GM12891 (cell line): ENCODE measurements at regions not wholly inside any gene's neighbourhood (a gene's known extent, or its start where the extent isn't known, plus 50 kb on each side); places are given as distances from the start of the nearest gene placed in this dataset.

Experiments used
- DNase-seq: peaks from one replicate; pipeline ENCODE4 v3.0.0; 2011; ENCODE audit warnings: low spot score; ENCODE audit not compliant: insufficient read length
- FAIRE-seq: peaks from 2 replicates; lab custom pipeline; 2011; peaks lifted over from hg19 to GRCh38; lab: Jason Lieb, UNC
- PAX5 ChIP-seq: IDR thresholded peaks from 2 replicates; pipeline ENCODE4 v1.6.1; 2011; ENCODE audit warnings: low read length, moderate library complexity, mild to moderate bottlenecking; ENCODE audit not compliant: insufficient read depth, severe bottlenecking
- POLR2A ChIP-seq: IDR thresholded peaks from 2 replicates; pipeline ENCODE4 v1.6.1; 2011; ENCODE audit warnings: low read depth, low read length, control low read depth
- POLR2AphosphoS5 ChIP-seq: IDR thresholded peaks from 2 replicates; pipeline ENCODE4 v1.6.1; 2011; ENCODE audit warnings: low read depth, low read length, control low read depth
- POU2F2 ChIP-seq: IDR thresholded peaks from 2 replicates; pipeline ENCODE4 v1.6.1; 2011; ENCODE audit warnings: low read depth, mild to moderate bottlenecking, control low read depth, low read length, moderate library complexity
- SPI1 ChIP-seq: IDR thresholded peaks from 2 replicates; pipeline ENCODE4 v1.6.1; 2011; ENCODE audit warnings: low read depth, low read length, control low read depth
- TAF1 ChIP-seq: IDR thresholded peaks from 2 replicates; pipeline ENCODE4 v1.6.1; 2011; ENCODE audit warnings: low read depth, low read length, control low read depth

DNA sequence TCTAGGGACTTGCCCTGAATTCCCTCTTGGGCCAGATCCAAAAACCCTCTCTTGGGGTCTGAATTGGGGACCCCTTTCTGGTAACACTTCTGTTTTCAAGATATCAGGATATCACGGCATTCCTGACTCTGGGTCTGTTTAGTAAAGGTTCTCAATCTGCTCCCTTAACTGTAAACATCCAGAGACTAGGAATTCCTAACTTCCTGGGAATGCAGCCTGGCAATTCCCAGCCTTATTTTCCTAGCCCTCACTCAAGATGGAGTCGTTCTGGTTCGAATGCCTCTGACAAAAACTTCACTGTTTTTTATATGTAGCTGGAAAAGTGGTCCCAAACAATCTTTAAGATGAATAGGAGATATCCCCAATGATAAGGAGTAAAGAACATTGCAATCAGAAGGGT is 141.6 kb upstream of the XYLT1 start:
- FAIRE-seq: no peak
- no peak for DNase-seq
- no peak for TF ChIP-seq SPI1
- no peak for TF ChIP-seq TAF1
- TF ChIP-seq PAX5: no peak
- no peak for TF ChIP-seq POLR2AphosphoS5
- no peak for TF ChIP-seq POU2F2
- TF ChIP-seq POLR2A: no peak

DNA sequence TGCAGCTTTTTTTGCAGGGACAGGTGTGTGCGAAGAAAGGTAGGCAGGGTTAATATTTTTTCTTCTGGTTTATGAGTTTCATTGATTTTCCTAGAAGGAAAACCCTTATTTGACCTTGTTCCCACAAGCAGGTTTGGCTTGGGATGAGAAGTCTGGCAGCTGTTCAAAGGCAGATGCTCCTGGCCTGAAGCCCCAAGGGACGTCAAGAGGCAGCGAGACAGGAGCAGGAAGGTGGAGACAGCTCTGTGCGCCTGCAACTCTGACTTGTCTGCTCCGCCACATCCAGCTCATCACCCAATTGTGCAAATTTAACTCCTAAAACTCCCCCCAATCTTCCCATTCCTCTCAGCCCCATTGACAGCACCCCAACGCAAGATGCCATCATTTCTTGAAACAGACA is 136.8 kb upstream of the XYLT1 start:
- TF ChIP-seq SPI1 (no peak), POLR2A (no peak), PAX5 (no peak), TAF1 (no peak), POU2F2 (no peak), POLR2AphosphoS5 (no peak)
- DNase-seq (no peak), FAIRE-seq (no peak)

DNA sequence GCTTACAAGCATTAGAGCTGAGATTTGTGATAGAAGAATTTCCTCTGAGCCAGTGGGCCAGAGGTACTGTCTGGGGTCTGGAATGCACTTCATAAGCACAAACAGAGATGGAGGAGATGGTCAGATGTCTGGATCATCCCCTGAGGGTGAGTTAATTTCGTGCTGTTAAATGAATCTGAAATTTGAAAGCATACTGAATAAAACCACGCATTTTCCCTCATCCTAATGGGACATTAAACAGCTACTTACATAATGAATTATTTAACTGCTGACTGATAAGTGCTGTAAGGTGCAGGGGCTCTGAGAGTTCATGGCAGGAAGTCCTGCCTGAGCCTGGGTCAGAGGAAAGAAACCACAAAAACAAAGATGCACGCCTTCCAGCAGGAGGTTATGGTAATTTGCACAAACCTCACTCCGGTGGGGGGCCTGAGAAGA is 136.3 kb upstream of the XYLT1 start:
- DNase-seq (no peak), FAIRE-seq (no peak)
- TF ChIP-seq TAF1 (no peak), PAX5 (no peak), SPI1 (no peak), POU2F2 (no peak)

DNA sequence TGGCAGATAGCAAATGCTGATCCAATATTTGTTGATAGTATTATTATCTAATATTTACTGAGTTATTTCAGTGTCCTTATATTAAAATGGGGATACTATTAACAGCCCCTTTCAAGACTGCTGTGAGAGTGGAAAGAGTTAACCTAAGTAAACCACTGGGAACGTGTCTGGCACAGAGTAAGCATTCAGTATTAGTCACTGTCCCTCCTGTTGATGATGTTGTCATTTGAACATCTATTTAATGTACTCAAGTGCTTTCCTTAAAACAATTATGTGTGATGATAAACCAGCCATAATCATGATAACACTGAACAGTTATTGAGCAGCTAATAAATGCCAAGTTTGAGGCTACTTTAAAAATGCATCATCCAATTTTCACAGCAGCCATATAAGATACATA is 135.7 kb upstream of the XYLT1 start:
- no peak for DNase-seq
- no peak for TF ChIP-seq POLR2A
- TF ChIP-seq POLR2AphosphoS5: no peak
- TF ChIP-seq POU2F2: no peak
- no peak for TF ChIP-seq TAF1
- no peak for TF ChIP-seq PAX5
- TF ChIP-seq SPI1: no peak
- no peak for FAIRE-seq

DNA sequence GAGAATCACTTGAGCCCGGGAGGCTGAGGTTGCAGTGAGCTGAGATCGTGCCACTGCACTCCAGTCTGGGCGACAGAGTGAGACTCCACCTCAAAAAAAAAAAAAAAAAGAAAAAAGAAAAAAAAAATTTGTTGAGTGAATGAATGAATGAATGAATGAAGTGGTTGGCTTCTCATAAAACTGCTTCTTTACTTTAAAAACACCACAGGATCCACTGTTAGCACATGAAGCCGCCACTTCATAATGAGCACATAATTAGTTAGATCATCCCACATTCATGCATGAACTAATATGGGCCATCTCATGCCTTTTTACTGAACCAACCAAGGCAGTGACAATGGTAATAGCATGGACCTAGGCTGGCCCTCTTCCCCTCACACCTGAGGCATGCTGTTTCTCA is 135.0 kb upstream of the XYLT1 start:
- FAIRE-seq (no peak), DNase-seq (no peak)
- TF ChIP-seq SPI1 (no peak), POU2F2 (no peak), POLR2A (no peak), POLR2AphosphoS5 (no peak), TAF1 (no peak), PAX5 (no peak)

DNA sequence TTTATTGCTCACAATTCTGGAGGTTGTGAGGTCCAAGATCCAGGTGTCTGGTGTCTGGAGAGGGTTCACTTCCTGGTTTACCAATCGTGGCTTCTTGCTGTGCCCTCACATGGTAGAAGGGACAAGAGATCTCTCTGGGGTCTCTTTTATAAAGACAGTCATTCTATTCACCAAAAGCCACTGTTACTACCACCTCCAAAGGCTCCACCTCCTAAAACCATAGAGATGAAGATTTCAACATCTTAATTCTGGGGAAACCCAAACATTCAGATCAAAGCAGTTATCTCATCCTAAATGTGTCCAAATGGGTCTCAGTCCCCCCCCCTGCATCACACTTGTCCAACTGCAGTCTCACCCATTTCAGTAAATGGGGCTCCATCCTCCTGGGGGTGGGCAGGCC is 132.9 kb upstream of the XYLT1 start:
- TF ChIP-seq PAX5 (no peak), POU2F2 (no peak), POLR2AphosphoS5 (no peak), TAF1 (no peak), POLR2A (no peak), SPI1 (no peak)
- DNase-seq (no peak), FAIRE-seq (no peak)

DNA sequence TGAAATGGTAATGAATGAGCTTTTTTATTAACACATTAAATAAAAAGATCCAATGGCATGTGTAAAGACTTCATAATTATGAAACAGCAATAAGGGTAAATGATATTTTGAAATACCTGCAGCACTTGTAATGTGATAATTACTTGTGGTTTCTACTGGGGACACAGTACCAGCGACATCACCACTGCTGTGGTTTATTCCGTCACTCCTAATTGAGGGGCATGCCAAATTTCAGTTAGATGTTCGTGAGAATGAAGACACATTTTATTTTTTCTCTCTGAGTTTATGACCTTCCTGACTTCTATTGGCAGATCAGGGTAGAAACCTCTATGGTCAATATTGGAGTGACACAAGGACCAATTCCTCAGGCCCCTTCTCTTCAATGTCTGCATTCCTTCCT is 131.9 kb upstream of the XYLT1 start:
- no peak for FAIRE-seq
- DNase-seq: no peak
- TF ChIP-seq POLR2AphosphoS5: no peak
- no peak for TF ChIP-seq POLR2A
- no peak for TF ChIP-seq PAX5
- no peak for TF ChIP-seq POU2F2
- TF ChIP-seq TAF1: no peak
- no peak for TF ChIP-seq SPI1

DNA sequence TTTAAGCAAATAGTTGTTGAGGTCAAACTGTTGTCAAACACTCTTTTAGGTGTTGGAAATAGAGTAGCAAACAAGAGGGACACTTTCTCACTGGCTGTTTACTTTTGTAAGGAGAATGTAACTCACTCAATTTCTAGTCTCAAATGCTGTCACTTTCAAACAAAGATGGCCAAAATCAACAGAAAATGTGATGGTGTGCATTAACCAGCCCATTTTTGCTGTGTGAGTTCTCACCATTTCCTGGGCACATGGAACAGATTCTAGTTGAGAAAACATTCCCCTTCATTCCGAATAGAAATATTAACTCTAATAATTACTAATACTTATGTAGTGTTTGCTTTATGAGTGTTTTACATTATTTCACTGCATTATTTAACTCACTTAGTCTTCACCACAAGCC is 128.2 kb upstream of the XYLT1 start:
- FAIRE-seq: no peak
- TF ChIP-seq POLR2A (no peak), TAF1 (no peak), POLR2AphosphoS5 (no peak), PAX5 (no peak), SPI1 (no peak), POU2F2 (no peak)
- no peak for DNase-seq

DNA sequence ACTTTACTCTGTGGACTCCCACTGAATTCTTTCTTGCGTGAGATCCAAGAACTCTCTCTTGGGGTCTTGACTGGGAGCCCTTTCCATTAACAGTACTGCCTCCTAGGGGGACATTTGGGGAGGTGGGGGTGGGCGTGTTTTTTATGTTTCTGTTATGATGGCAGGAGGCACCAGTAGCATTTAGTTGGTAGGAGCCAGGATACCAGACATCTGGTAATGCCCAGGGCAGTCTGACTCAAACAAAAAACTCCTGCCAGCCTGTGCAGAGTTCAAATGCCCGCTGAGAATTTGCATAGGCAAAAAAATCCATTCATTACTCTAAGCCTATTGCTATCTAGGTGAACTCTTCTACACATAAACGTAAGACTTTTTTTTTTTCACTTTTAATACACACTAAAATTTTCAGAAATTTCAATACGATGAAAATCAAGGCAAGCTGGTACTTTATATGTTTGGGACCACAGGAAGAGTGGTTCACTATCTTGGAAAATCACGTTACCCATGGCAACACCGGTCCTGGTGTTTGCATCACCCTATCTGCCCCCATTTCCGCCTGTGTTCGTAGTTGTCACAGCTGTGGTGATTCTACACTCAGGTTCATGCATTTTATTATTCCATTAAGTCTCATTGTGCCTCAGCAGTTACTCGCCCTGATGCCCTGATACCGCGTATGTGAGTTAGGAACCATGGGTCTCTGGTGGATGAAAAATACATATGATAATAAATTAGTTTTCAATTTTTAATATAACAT is 121.1 kb upstream of the XYLT1 start:
- no peak for FAIRE-seq
- DNase-seq: no peak
- TF ChIP-seq POU2F2 (no peak), PAX5 (no peak), SPI1 (no peak)

DNA sequence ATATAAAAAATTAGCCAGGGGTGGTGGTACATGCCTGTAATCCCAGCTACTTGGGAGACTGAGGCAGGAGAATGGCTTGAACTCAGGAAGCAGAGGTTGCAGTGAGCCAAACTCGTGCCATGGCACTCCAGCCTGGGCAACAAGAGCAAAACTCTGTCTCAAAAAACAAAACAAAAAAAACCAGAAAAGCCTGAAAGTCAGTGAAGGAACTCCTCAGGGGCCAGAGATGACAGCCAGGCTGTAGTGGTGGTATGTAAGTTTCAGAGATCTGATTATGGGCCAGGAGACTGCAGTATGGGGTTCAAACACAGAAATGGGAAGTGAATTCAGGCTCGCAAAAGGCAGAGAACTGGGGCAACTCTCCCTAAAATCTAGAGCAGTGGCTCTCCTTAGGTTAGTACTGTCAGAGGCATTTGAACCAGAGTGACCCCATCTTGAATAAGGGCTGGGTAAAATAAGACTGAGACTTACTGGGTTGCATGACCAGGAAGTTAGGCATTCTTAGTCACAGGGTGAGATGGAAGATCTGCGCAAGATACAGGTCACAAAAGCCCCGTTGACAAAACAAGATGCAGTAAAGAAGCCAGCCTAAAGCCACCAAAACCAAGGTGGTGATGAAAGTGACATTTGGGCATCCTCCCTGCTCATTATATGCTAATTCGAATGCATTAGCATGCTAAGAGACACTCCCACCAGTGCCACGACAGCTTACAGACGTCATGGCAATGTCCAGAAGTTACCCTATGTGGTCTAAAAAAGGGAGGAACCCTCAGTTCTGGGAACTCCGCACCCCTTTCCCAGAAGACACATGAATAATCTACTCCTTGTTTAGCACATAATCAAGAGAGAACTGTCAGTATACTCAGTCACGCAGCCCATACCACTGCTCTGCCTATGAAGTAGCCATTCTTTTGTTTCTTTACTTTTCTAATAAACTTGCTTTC is 120.2 kb upstream of the XYLT1 start:
- FAIRE-seq (no peak), DNase-seq (no peak)
- TF ChIP-seq SPI1 (no peak), POLR2A (no peak), TAF1 (no peak), POLR2AphosphoS5 (no peak), PAX5 (no peak), POU2F2 (no peak)

DNA sequence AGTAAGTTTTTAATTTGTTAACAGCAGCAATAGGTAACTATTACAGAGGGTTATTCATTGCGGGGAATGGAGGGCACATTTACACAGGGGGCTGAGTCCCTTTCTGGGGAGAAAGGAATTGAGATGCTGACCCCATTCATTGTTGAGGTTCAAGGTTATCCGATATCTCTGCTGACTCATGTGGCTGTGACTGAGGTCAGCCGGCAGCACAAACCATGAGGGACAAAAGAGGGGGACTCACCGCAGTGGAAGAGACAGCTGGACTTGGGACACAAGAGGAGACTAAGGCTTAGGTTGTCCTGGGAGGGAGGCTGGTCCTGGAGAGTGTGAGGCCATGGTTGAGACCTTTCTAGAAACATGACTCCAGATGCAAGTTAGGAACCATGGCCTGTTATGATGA is 119.1 kb upstream of the XYLT1 start:
- FAIRE-seq (no peak), DNase-seq (no peak)
- TF ChIP-seq PAX5 (no peak), POU2F2 (no peak), POLR2A (no peak), POLR2AphosphoS5 (no peak), TAF1 (no peak), SPI1 (no peak)
